ENCODE measurements at regions not wholly inside any gene's neighbourhood (a gene's known extent, or its start where the extent isn't known, plus 50 kb on each side); places are given as distances from the start of the nearest gene placed in this dataset.

GRCh38 chr10:36263871-36264270 is 621.8 kb upstream of the FZD8 start:
- no peak for TF ChIP-seq STAT1 (conservative IDR thresholded peaks at IDR 0.05)
- TF ChIP-seq GATAD2B (conservative IDR thresholded peaks at IDR 0.05; ENCODE audit: low read depth): no peak
- TF ChIP-seq, protein P1, sequence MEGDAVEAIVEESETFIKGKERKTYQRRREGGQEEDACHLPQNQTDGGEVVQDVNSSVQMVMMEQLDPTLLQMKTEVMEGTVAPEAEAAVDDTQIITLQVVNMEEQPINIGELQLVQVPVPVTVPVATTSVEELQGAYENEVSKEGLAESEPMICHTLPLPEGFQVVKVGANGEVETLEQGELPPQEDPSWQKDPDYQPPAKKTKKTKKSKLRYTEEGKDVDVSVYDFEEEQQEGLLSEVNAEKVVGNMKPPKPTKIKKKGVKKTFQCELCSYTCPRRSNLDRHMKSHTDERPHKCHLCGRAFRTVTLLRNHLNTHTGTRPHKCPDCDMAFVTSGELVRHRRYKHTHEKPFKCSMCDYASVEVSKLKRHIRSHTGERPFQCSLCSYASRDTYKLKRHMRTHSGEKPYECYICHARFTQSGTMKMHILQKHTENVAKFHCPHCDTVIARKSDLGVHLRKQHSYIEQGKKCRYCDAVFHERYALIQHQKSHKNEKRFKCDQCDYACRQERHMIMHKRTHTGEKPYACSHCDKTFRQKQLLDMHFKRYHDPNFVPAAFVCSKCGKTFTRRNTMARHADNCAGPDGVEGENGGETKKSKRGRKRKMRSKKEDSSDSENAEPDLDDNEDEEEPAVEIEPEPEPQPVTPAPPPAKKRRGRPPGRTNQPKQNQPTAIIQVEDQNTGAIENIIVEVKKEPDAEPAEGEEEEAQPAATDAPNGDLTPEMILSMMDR (IDR thresholded peaks at IDR 0.05 in 2 of 3, conservative IDR thresholded peaks at IDR 0.05 in 1 of 3; ENCODE audit: control insufficient read depth in 2 of 3, extremely low read depth in 1 of 3, insufficient read depth in 1 of 3, low read depth in 3 of 3, low read length in 3 of 3): no peak
- TF ChIP-seq, protein P2, sequence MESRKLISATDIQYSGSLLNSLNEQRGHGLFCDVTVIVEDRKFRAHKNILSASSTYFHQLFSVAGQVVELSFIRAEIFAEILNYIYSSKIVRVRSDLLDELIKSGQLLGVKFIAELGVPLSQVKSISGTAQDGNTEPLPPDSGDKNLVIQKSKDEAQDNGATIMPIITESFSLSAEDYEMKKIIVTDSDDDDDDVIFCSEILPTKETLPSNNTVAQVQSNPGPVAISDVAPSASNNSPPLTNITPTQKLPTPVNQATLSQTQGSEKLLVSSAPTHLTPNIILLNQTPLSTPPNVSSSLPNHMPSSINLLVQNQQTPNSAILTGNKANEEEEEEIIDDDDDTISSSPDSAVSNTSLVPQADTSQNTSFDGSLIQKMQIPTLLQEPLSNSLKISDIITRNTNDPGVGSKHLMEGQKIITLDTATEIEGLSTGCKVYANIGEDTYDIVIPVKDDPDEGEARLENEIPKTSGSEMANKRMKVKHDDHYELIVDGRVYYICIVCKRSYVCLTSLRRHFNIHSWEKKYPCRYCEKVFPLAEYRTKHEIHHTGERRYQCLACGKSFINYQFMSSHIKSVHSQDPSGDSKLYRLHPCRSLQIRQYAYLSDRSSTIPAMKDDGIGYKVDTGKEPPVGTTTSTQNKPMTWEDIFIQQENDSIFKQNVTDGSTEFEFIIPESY (IDR thresholded peaks at IDR 0.05): no peak
- TF ChIP-seq TCF7 (IDR thresholded peaks at IDR 0.05; ENCODE audit: borderline replicate concordance): no peak
- no peak for TF ChIP-seq POLR2AphosphoS5 (IDR thresholded peaks at IDR 0.05; ENCODE audit: low read length)
- no peak for TF ChIP-seq USF2 (IDR thresholded peaks at IDR 0.05; ENCODE audit: borderline replicate concordance, low read depth, low read length)
- TF ChIP-seq POLR2A (IDR thresholded peaks at IDR 0.05; ENCODE audit: low read depth, low read length): no peak
- TF ChIP-seq RBBP5 (conservative IDR thresholded peaks at IDR 0.05): no peak
- no peak for TF ChIP-seq CREB1 (IDR thresholded peaks at IDR 0.05; ENCODE audit: low read depth)
- TF ChIP-seq PAX5 (IDR thresholded peaks at IDR 0.05; ENCODE audit: borderline replicate concordance, low read depth, low read length): no peak
